GM13976 (cell line): ENCODE measurements at regions not wholly inside any gene's neighbourhood (a gene's known extent, or its start where the extent isn't known, plus 50 kb on each side); places are given as distances from the start of the nearest gene placed in this dataset.

Experiments used
- DNase-seq: peaks from one replicate; pipeline ENCODE4 v3.0.0; 2012; ENCODE audit warnings: low spot score
- in situ Hi-C: fragments of 300-500 bp; cut with MboI; formaldehyde crosslinking; loops from one replicate; pipeline ENCODE4 v1.12.0; 2022; ENCODE audit warnings: low sequenced_read_pairs, mixed read lengths, inconsistent platforms; ENCODE audit not compliant: unreplicated experiment
- TF ChIP-seq, protein P1 (sequence below): IDR thresholded peaks from 2 replicates; pipeline ENCODE4 v1.5.1; 2012; ENCODE audit warnings: borderline replicate concordance, mild to moderate bottlenecking; ENCODE audit not compliant: insufficient read depth; ENCODE audit errors: extremely low read depth, missing control alignments, control extremely low read depth

DNA sequence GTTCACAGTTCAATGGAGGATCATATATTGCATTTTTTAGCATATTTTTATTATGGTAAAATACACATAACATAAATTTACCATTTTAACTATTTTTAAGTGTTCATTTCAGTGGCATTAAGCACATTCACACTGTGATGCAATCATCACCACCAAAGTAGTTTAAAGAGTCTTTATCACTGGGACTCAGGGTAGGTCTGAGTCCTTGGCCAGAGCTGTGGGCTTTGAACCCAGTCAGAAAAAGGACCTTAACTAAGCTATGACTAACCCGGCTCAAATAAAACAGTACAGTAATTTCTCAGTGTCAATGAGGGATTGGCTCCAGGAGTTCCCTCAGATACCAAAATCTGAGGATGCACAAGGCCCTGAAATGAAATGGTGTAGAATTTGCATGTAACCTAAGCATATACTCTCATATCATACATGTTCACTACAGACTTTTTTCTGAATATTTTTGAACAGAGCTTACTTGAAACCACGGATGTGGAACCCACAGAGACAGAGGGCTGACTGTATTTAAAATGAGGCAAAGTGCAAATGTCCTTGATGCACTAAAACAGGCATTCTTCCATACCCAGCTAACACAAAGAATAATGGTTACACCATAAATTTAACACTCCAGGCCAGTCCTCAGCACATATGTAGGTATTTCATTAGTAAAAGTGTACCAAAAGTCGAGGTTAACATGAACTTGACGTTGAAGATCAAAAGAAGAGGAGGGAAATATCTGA, 246.2 kb downstream of the LNPK start:
- DNase-seq = no peak
- TF ChIP-seq, protein P1, sequence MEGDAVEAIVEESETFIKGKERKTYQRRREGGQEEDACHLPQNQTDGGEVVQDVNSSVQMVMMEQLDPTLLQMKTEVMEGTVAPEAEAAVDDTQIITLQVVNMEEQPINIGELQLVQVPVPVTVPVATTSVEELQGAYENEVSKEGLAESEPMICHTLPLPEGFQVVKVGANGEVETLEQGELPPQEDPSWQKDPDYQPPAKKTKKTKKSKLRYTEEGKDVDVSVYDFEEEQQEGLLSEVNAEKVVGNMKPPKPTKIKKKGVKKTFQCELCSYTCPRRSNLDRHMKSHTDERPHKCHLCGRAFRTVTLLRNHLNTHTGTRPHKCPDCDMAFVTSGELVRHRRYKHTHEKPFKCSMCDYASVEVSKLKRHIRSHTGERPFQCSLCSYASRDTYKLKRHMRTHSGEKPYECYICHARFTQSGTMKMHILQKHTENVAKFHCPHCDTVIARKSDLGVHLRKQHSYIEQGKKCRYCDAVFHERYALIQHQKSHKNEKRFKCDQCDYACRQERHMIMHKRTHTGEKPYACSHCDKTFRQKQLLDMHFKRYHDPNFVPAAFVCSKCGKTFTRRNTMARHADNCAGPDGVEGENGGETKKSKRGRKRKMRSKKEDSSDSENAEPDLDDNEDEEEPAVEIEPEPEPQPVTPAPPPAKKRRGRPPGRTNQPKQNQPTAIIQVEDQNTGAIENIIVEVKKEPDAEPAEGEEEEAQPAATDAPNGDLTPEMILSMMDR = no peak
- in situ Hi-C loops = no loop called here

- in situ Hi-C loops = no loop called here
- TF ChIP-seq, protein P1 = no peak
- no peak for DNase-seq
These were observed 246.9 kb downstream of the LNPK start for GRCh38 chr2:175755169-175755568.

DNA sequence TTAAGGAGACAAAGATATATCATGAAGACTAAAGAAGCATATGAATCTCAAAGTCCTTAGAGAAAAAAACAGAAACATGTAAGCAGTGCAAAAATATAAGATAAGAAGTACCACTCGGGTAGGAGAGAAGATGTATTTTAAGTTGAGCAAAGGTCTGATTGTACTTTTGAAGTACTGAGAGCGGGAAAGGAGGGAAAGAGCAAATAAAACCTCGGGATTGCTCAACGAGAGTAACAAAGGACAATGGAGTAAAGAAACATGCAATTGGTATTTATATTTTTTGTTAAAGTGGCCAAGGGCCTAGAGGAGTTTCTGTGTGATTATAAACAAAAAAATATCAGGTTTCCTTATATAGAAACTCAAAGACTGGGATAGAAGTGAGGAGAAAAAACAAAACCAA, 251.9 kb downstream of the LNPK start:
- in situ Hi-C loops = no loop called here
- no peak for DNase-seq
- TF ChIP-seq, protein P1 = no peak

- TF ChIP-seq, protein P1 = no peak
- in situ Hi-C loops = no loop called here
- DNase-seq = no peak
These were observed 256.2 kb downstream of the LNPK start for GRCh38 chr2:175745911-175746310.

- TF ChIP-seq, protein P1 = no peak
- in situ Hi-C loops = no loop called here
- no peak for DNase-seq
These were observed 258.1 kb downstream of the LNPK start for GRCh38 chr2:175744000-175744399.

- in situ Hi-C loops = no loop called here
- TF ChIP-seq, protein P1 = no peak
- no peak for DNase-seq
These were observed 259.1 kb downstream of the LNPK start for GRCh38 chr2:175743011-175743410.

GRCh38 chr2:175742367-175742766, 259.7 kb downstream of the LNPK start:
- DNase-seq = no peak
- in situ Hi-C loops = no loop called here
- TF ChIP-seq, protein P1 = no peak
